ENCODE measurements at regions not wholly inside any gene's neighbourhood (a gene's known extent, or its start where the extent isn't known, plus 50 kb on each side); places are given as distances from the start of the nearest gene placed in this dataset.

DNA sequence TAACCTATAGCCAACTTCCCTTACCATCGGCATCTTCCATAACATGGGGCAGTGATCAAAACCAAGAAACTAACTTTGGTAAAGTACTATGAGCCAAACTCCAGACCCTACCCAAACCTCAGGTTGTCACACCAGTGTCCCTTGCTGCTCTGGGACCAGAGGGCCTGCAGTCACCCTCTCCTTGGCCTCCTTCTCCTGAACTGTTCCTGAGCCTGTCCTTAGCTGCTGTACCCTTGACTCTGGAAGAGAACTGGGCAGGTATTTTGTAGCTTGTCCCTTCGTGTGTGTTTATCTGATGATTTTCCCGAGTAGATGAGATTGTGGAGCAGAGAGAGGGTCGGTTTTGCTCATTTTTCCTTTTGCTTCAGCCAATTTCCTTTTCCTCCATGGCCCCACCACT is 240.4 kb downstream of the SYK start:
- TF ChIP-seq, protein P1, sequence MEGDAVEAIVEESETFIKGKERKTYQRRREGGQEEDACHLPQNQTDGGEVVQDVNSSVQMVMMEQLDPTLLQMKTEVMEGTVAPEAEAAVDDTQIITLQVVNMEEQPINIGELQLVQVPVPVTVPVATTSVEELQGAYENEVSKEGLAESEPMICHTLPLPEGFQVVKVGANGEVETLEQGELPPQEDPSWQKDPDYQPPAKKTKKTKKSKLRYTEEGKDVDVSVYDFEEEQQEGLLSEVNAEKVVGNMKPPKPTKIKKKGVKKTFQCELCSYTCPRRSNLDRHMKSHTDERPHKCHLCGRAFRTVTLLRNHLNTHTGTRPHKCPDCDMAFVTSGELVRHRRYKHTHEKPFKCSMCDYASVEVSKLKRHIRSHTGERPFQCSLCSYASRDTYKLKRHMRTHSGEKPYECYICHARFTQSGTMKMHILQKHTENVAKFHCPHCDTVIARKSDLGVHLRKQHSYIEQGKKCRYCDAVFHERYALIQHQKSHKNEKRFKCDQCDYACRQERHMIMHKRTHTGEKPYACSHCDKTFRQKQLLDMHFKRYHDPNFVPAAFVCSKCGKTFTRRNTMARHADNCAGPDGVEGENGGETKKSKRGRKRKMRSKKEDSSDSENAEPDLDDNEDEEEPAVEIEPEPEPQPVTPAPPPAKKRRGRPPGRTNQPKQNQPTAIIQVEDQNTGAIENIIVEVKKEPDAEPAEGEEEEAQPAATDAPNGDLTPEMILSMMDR (IDR thresholded peaks at IDR 0.05; ENCODE audit: low read depth, low read length): no peak

DNA sequence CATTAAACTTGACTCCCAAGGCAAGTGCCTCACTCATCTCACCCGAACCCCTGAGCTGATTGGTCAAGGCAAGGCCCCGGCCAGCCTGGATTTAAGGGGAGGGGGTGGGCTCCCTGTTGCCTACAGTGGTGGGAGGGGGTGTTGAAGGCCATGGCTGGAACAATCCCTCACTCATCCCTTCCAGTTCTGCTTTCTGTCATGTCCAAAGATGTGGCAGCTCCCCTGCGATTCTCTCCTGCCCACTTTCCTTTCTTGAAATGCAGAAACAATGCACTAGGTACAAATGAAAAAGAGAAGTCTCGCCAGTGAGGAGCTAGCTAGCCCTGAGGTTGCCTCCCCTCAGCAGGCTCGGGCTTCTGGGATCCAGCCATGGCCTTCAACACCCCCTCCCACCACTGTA is 240.9 kb downstream of the SYK start:
- no peak overlapping the region for H3K4me3 ChIP-seq (ENCODE audit: low read depth, low read length)
- TF ChIP-seq, protein P1 (IDR thresholded peaks at IDR 0.05; ENCODE audit: low read depth, low read length): no peak

More for the DNA sequence above, 240.4 kb downstream of the SYK start:
- no peak overlapping the region for H3K4me3 ChIP-seq (ENCODE audit: low read depth, low read length)

DNA sequence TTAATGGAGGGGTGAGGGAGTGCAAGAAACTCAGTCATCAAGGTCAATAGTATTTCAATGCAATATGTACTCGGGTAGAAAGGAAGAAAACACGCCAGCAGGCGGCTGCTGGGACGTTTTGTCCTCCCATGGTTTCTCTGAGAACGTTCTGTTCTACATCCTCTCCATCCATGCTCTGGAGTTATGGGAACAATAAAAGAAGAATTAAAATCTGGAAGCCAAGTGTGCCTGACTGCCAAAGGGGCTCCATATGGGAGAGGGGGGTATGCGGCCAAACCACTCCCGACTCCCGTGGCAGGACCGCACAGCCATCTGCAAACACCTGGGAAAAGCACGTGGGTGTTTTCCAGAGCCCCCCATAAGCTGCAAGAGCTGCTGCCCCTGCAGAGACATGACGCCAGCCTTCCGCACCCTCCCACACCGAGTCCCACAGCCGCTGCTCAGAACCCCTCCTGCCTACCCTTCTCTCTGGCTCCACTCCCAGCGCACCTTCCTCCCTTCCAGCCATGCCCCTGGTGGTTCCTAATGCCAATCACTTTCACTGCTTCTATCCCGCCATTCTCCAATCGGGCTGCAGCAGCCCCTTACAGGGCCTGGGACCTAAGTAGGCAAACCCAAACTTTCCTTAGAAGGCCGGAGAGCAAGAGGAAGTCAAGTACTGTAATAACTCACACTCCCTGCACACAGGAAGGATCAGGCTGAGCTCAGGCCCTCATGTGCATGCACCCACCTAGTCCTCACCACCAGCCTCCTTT is 241.6 kb downstream of the SYK start:
- TF ChIP-seq, protein P1 (IDR thresholded peaks at IDR 0.05; ENCODE audit: low read depth, low read length): no peak
- no peak overlapping the region for H3K4me3 ChIP-seq (ENCODE audit: low read depth, low read length)

DNA sequence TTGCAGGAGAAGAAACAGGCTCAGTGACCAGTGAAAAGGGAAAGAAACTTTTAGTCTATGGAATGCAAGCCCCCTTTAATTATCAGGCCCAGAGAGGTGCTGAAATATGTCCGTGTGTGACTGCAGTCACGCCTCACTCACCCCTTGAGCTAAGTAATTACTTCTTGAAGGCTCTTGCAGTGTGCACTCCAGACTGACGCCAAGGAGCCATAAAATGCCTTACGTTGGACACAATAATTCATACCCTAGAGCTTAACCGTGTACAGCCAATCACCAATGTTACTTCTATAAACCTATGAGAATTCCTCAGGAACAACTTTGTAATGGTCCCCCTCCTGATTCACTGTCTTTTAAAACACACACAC is 242.2 kb downstream of the SYK start:
- TF ChIP-seq, protein P1 (IDR thresholded peaks at IDR 0.05; ENCODE audit: low read depth, low read length): no peak
- H3K4me3 ChIP-seq (ENCODE audit: low read depth, low read length): no peak overlapping the region

DNA sequence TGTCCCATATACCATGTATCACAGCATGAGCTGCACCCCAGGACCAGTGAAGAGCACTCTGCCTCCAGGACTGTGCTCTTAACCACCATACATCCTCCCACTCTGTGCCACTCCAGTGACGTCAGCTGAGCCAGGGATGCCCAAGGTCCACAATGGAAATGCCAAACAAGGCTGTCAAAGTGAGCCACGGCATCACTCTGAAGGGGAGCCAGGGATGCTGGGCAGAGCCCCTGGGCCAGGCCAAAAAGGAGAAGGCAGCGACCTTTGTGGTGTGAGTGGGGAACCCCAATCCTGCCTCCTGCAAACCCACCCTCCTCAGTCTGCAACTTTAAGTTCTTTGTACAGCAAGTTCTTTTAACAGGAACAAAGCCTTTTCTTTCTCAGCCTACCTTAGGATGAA is 242.7 kb downstream of the SYK start:
- TF ChIP-seq, protein P1 (IDR thresholded peaks at IDR 0.05; ENCODE audit: low read depth, low read length): no peak

DNA sequence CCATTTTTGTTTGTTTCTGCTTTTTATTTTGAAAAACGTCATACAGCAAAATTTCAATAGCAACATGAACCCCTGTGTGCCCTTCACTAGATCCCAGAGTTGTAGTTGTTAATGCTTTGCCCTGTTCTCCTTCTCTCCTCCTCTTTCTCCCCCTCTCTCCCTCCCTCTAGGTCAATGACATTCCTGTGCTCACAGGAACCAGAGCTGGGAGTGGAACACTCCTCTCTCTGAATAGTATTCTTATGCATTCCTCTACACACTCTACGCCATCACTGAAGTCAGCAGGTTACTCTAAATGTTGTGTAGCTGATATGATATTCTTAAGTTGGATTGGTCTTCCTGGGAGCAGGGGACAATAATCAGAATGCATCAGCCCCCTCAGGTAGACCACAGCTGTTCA is 243.4 kb downstream of the SYK start:
- TF ChIP-seq, protein P1 (IDR thresholded peaks at IDR 0.05; ENCODE audit: low read depth, low read length): no peak
- H3K4me3 ChIP-seq (ENCODE audit: low read depth, low read length): no peak overlapping the region

More for the DNA sequence above, 242.7 kb downstream of the SYK start:
- no peak overlapping the region for H3K4me3 ChIP-seq (ENCODE audit: low read depth, low read length)

DNA sequence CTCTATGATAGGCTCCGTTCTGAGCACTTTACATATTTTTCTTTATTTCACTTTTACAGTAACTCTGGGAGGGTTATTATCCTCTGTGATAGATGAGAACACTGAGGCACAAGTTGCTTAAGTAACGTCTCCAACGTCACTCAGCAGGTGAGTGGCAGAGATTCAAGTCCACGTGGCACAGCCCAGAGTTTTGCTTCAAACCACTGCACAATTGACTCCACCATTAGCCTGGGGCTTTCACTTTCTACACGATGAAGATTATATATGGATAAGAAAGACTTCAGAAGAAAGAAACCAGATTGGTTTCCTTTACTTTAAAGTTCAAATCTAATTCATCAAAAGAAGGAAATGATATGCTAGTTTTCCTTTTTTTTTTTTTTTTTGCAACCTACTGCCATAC is 245.9 kb downstream of the SYK start:
- H3K4me3 ChIP-seq (ENCODE audit: low read depth, low read length): no peak overlapping the region
- TF ChIP-seq, protein P1 (IDR thresholded peaks at IDR 0.05; ENCODE audit: low read depth, low read length): no peak

All from WI38 (cell line).